Uterus (tissue), 3 donors: ENCODE measurements at regions not wholly inside any gene's neighbourhood (a gene's known extent, or its start where the extent isn't known, plus 50 kb on each side); places are given as distances from the start of the nearest gene placed in this dataset.

Experiments
- DNase-seq, 2 donors: peaks; one replicate each; pipeline ENCODE4 v3.0.0-alpha.2; 2019 to 2020
- H3K27ac ChIP-seq, 2 donors: fragments of 200-600 bp; sonication (generic); 1 replicate in 1 of 2; 2 replicates in 1 of 2; pipeline ENCODE4 v1.5.1; 2016 to 2018
- H3K27me3 ChIP-seq, 2 donors: fragments of 200-600 bp; sonication (generic); one replicate each; pipeline ENCODE4 v1.5.1; 2018 to 2019; ENCODE audit warnings: control low read depth in 1 of 2
- H3K36me3 ChIP-seq, 2 donors: fragments of 200-600 bp; sonication (generic); one replicate each; pipeline ENCODE4 v1.5.1; 2019; ENCODE audit warnings: control low read depth in 1 of 2
- H3K4me1 ChIP-seq, 2 donors: fragments of 200-600 bp; sonication (generic); one replicate each; pipeline ENCODE4 v1.5.1; 2018 to 2019; ENCODE audit warnings: control low read depth in 1 of 2
- H3K4me3 ChIP-seq, 2 donors: fragments of 200-600 bp; sonication (generic); 1 replicate in 1 of 2; 2 replicates in 1 of 2; pipeline ENCODE4 v1.5.1; 2018 to 2019; ENCODE audit warnings: mild to moderate bottlenecking in 1 of 2
- H3K9me3 ChIP-seq, 2 donors: fragments of 200-600 bp; sonication (generic); one replicate each; pipeline ENCODE4 v1.5.1; 2019; ENCODE audit warnings: control low read depth in 1 of 2
- POLR2A ChIP-seq, 2 donors: fragments of 450-650 bp; IDR thresholded peaks; one replicate each; pipeline ENCODE4 v1.6.1; 2016; ENCODE audit warnings: antibody characterized with exemption in 2 of 2, mild to moderate bottlenecking in 1 of 2, moderate library complexity in 1 of 2
- intact Hi-C: fragments of 100-400 bp; cut with DNase I; formaldehyde crosslinking; loops from one replicate; pipeline ENCODE4 v1.15.1; 2023; ENCODE audit warnings: low total_unique reads
- TF ChIP-seq, protein P1 (sequence below), 4 experiments: fragments of 200-600 bp in 2 of 4; fragments of 450-650 bp in 2 of 4; sonication (generic) in 2 of 4; IDR thresholded peaks; one replicate each; pipeline ENCODE4 v1.5.1; 2016 to 2019; ENCODE audit warnings: antibody characterized with exemption in 4 of 4, mild to moderate bottlenecking in 2 of 4, moderate library complexity in 1 of 4
- donor health status: DM: yes; HTN: yes; CAD: no.

DNA sequence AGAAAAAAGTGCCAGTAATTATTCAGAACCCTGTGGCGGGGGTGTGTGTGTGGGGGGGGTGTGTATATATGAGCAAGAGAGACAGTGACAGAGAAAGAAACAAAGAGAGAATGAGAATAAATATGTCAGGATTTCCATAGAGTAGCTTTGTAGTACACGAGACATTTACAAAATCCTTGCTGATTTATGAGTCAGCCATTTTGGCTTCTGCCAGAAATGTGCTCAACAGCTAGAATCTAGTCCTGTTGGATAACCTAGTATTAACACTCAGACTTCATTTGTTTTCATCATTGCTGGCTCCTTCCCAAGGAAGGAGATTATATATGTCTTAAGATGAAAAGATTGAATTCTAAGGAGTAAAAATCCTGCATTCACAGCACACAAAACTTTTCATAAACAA lies 140.5 kb upstream of the HNRNPA3 start:
- H3K27ac ChIP-seq, result peak overlapping the region in 1 of 2 donors; percentile 22

DNA sequence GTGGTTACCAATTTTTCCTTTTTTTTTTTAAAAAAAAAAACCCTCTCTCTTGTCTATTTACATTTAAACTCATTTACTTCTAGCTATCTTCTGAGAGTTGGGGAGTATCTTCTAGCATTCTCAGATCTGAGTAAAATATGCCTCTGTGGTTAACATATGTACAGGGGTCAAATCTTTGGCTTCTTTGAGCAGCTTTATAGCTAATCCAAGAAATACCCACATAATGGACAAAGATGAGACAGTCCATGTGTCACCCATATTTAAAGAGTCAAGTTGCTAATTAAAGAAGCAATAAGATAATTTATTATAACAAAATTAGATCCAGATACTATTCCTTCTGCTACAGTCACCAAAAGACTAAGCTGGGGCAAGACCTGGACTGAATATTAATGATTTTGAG lies 139.0 kb upstream of the HNRNPA3 start:
- H3K4me1 ChIP-seq, result no peaks in the 10 kb centered on the region
- H3K27me3 ChIP-seq, result no peaks in the 10 kb centered on the region
- H3K4me3 ChIP-seq, result no peak overlapping the region
- H3K36me3 ChIP-seq, result no peaks in the 10 kb centered on the region
- no peak for DNase-seq
- H3K9me3 ChIP-seq, result no peaks in the 10 kb centered on the region
- no peak for TF ChIP-seq POLR2A (IDR thresholded peaks at IDR 0.05)
- TF ChIP-seq, protein P1, sequence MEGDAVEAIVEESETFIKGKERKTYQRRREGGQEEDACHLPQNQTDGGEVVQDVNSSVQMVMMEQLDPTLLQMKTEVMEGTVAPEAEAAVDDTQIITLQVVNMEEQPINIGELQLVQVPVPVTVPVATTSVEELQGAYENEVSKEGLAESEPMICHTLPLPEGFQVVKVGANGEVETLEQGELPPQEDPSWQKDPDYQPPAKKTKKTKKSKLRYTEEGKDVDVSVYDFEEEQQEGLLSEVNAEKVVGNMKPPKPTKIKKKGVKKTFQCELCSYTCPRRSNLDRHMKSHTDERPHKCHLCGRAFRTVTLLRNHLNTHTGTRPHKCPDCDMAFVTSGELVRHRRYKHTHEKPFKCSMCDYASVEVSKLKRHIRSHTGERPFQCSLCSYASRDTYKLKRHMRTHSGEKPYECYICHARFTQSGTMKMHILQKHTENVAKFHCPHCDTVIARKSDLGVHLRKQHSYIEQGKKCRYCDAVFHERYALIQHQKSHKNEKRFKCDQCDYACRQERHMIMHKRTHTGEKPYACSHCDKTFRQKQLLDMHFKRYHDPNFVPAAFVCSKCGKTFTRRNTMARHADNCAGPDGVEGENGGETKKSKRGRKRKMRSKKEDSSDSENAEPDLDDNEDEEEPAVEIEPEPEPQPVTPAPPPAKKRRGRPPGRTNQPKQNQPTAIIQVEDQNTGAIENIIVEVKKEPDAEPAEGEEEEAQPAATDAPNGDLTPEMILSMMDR (IDR thresholded peaks at IDR 0.05), result no peak
- intact Hi-C loops, result no loop called here
- peak overlapping the region in 1 of 2 donors; percentile 11 for H3K27ac ChIP-seq

More for the DNA sequence above, 140.5 kb upstream of the HNRNPA3 start:
- no peaks in the 10 kb centered on the region for H3K4me1 ChIP-seq
- peak in 1 of 2 donors; percentile 29 for DNase-seq
- H3K4me3 ChIP-seq, result no peak overlapping the region
- H3K9me3 ChIP-seq, result no peaks in the 10 kb centered on the region
- no peaks in the 10 kb centered on the region for H3K27me3 ChIP-seq
- intact Hi-C loops, result no loop called here
- no peaks in the 10 kb centered on the region for H3K36me3 ChIP-seq
- TF ChIP-seq, protein P1 (IDR thresholded peaks at IDR 0.05), result no peak
- no peak for TF ChIP-seq POLR2A (IDR thresholded peaks at IDR 0.05)

DNA sequence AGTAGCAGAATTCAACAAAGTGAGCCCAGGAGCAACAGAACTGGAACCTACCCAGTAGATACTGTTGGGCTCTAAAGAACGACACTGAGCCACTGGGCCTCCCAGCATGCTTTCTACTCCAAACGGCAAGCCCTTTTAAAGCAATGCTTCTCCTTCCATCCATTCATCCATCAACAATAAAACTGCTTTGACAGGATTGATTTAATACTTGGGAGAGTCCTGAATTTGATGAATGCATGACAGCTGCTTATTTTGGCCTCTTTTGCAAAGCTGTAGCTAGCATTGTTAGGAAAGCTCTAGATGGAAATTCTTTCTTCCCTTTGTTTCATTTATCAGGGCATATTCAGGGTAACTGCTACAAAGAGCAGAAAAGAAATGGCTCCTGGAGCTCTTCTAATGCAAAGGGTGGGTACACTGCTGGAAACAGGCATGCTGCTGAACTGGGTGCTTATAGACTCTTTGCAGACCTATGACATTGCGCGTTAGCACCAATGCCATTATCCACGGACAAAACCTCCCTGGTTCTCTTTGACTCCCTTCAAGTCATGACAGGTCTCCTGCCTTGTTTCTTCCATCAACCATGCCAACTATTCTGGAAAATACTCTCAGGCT lies 138.4 kb upstream of the HNRNPA3 start:
- Histone ChIP-seq H3K9me3 (no peaks in the 10 kb centered on the region), H3K4me1 (no peaks in the 10 kb centered on the region), H3K27ac (peak overlapping the region in 1 of 2 donors; percentile 11), H3K27me3 (no peaks in the 10 kb centered on the region), H3K4me3 (no peak overlapping the region), H3K36me3 (no peaks in the 10 kb centered on the region)
- no peak for DNase-seq
- intact Hi-C loops, result no loop called here
- TF ChIP-seq POLR2A (IDR thresholded peaks at IDR 0.05), result no peak
- TF ChIP-seq, protein P1 (IDR thresholded peaks at IDR 0.05), result no peak

DNA sequence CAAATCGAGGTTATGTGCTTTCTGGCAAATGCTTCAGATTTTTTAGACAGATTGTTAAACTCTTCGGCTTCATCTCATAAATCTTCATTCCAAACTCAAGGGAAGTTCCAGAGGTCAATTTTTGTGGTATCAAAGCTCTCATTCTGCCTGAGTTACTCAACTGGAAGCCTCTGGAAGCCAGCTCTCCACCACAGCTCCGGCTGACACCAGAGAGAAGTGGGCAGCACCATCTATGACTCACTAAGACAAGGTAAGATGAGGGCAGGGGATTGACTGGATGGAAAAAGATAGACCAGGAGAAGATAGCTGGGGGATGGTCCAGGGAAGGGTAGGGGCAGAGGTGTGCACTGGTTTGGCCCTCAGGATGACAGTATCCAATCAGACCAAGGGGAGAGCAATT lies 137.3 kb upstream of the HNRNPA3 start:
- DNase-seq, result no peak
- intact Hi-C loops, result no loop called here
- Histone ChIP-seq H3K4me1 (no peaks in the 10 kb centered on the region), H3K27ac (no peak overlapping the region), H3K9me3 (no peaks in the 10 kb centered on the region), H3K4me3 (no peak overlapping the region), H3K36me3 (no peaks in the 10 kb centered on the region), H3K27me3 (no peaks in the 10 kb centered on the region)
- TF ChIP-seq, protein P1 (IDR thresholded peaks at IDR 0.05), result no peak
- TF ChIP-seq POLR2A (IDR thresholded peaks at IDR 0.05), result no peak

DNA sequence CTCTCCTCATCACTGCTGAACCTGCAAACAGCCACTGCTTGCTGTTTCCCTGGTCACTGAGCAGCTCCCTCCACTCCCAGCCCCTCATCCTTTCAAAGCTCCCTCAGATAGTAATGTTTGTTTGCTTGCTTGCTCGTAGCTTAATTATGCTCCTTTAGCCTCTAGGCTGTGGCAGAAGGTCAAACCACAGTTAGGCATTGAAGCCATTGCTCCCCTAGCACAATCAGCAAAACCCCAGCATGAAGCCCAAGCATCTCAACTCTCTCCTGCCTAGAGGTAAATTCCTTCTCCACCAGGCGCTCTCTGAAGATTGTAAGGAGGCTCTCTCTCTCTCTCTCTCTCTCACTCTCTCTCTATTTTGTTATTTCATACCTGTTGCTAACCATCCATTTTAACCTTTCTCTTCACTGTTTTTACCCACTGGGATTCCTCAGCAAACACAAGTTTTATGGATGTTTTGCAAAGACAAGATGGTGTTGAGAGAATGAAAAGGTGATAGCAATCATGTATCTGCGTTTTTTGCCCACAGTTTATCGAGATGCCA lies 135.9 kb upstream of the HNRNPA3 start:
- H3K4me1 ChIP-seq, result no peaks in the 10 kb centered on the region
- intact Hi-C loops, result no loop called here

More for the DNA sequence above, 135.9 kb upstream of the HNRNPA3 start:
- Histone ChIP-seq H3K27me3 (no peaks in the 10 kb centered on the region), H3K27ac (no peak overlapping the region), H3K36me3 (no peaks in the 10 kb centered on the region), H3K9me3 (no peaks in the 10 kb centered on the region), H3K4me3 (no peak overlapping the region)
- no peak for DNase-seq
- TF ChIP-seq, protein P1 (IDR thresholded peaks at IDR 0.05), result no peak
- TF ChIP-seq POLR2A (IDR thresholded peaks at IDR 0.05), result no peak
